HG02884 (cell line): ENCODE measurements at regions not wholly inside any gene's neighbourhood (a gene's known extent, or its start where the extent isn't known, plus 50 kb on each side); places are given as distances from the start of the nearest gene placed in this dataset.

Source experiments
- ATAC-seq: cut with Tn5 transposase; IDR thresholded peaks from one replicate; pipeline ENCODE4 v1.9.1; 2021; ENCODE audit warnings: mild to moderate bottlenecking, moderate library complexity; ENCODE audit not compliant: unreplicated experiment

DNA sequence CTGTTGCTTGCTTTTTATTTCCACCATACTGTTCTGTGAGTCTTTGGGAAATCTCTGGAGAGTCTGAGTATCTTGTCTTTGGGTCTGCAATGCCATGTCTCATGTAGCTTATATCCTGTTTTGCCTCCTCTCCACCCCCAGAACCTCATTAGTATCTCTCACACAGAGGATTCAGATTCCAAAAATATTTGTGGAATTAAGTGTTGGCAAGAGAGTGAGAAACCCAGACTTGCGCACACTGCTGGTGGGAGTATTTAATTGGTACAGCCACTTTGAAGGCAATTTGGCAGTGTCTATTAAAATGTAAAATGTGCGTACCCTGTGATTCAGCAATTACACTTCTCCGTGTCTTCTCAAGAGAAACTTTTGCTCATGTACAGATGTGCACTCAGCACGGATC, 68.6 kb downstream of the ZNF621 start:
- no peak for ATAC-seq

DNA sequence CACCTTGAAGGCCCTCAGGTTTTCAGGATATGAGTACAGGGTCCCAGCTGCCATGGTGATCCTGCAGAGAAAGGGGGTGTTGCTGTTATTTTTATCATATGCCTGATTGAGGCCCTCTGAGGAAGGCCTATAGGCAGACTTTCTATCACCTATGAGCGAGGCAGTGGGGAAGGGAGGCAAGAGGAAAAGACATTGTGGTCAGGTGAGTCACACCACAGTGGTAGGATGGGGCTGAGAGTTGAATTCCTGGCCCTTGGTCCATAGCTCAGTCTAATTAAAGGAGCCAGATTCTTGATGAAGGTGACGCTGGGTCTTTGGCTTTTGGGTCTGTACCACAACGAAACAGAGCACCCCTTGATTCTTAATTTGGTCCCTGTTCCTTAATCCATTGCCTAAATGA, 72.7 kb downstream of the ZNF621 start:
- no peak for ATAC-seq

DNA sequence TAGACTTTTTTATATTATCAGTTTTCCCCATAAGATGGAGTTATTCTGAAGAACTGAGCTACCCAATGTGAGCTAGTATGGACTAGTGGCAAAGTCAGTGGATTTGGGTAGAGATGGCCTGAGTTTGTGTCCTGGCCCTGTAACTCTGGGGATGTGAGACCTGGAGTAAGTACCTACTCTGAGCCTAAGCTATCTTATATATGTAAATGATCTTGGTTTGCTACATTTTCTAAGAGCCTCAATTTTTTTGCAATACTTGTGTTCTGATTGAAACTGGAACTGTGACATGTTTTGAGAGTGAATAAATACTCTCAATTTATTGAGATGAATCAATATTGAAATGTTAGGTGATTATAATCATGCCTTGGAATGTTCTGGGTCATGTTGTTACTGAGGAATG, 73.6 kb downstream of the ZNF621 start:
- no peak for ATAC-seq

DNA sequence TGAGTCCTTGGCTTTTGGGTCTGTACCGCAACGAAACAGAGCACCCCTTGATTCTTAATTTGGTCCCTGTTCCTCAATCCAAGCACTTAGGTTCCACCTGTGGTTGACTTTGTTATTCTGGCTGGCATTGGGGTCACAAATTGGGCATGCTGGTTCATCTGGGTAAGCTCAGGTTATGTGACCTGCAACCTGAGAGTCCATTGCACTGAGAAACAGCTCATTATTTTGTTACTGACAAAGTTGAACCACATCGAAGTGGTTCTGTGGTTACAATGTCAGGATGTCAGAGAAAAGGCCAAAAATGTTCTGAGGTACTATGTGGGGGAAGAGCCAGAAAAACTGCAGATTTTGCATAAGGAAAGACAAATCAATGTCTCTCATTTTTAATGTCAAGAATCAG, 74.2 kb downstream of the ZNF621 start:
- ATAC-seq: no peak

GRCh38 chr3:40602778-40603385, 78.1 kb downstream of the ZNF621 start:
- ATAC-seq: no peak

DNA sequence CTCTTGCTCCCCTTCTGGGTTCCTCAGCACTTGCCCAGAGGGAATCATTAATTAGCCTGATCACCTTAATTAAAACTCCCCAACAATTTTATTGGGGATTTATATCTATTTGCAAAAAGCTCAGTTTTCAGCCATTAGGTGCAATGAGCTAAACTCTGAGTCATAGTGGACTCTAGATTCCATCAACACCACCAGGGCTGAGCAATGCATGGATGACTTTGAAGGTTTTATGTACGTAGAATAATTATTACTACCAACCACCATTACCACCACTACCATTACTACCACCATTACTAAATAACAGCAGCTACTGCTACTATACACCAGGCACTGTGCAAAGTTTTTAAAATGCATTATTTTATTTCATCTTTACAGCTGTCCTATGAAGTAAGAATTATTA, 81.2 kb downstream of the ZNF621 start:
- ATAC-seq: no peak

DNA sequence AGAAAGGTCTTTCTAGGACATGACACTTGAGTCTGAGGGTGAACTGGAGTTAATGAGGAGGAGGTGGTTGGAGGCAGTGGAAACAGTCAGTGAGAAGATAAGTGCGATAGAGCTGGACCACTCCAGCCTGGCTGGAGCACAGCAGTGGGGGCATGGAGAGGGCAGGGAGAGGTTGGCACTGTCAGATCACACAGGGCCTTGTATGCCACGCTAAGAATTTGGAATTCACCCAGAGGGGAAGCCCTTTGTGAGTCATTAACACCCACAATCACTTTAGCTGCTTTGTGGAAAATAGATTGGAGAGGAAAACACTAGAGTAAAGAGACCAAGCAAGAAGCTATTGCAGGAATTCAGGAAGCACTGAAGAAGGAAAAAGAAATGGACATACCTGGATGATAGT, 83.3 kb downstream of the ZNF621 start:
- no peak for ATAC-seq

DNA sequence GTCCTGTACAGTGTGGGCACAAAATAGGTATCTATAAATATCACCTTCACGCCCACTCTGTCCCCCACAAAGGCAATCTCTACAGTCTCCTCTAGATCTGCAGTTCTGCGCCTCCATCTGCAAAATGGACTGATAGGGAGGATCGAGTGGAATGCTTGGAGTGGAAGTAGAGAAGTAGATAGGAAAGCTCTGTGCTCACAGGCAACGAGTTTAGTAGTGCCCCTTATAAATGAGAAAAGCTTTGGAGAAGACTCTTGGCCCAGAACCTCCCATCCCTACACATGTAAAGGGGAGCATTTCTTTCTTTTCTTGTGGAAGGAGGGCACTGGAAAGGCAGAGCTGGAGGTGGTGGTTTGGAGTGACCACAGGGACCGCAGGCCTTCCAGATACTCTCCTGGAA, 88.5 kb downstream of the ZNF621 start:
- no peak for ATAC-seq

DNA sequence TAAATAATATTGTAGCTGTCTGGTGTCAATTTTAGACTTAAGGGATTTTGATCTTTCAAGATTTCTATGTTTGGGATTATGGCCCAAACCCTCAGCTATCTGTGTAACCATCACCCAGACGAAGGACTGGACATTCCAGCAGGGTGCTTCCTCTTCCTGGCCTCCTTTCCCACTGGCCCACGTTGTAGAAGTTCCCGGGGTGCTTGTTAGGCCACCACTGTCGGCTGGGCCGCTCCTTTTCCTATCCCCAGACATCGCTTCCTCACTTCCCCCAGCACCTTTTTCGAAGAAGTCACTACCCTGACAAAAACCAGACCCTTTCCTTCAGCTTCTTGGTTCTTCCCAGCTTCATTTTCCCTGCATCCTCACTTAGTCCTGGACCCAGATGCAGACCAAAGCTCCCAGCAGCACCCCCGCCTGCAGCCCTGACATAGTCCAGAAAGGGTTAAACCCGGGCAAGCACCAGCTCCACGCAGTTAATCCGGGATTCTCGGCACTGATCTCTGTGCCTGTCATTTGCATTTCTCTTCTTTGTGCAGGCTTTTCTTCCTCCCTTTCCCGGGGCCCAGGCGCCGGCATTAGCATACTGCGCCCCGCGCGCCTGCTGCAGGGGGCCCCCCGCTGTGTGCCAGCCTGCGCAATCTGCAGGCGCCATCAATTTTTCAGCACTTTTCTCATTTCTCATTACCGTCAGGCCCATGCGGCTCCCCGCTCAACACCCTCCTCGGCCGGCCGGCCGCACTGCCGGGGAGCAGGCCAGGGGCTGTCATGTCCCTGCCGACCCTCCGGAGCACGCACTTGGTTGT, 90.6 kb downstream of the ZNF621 start:
- no peak for ATAC-seq

DNA sequence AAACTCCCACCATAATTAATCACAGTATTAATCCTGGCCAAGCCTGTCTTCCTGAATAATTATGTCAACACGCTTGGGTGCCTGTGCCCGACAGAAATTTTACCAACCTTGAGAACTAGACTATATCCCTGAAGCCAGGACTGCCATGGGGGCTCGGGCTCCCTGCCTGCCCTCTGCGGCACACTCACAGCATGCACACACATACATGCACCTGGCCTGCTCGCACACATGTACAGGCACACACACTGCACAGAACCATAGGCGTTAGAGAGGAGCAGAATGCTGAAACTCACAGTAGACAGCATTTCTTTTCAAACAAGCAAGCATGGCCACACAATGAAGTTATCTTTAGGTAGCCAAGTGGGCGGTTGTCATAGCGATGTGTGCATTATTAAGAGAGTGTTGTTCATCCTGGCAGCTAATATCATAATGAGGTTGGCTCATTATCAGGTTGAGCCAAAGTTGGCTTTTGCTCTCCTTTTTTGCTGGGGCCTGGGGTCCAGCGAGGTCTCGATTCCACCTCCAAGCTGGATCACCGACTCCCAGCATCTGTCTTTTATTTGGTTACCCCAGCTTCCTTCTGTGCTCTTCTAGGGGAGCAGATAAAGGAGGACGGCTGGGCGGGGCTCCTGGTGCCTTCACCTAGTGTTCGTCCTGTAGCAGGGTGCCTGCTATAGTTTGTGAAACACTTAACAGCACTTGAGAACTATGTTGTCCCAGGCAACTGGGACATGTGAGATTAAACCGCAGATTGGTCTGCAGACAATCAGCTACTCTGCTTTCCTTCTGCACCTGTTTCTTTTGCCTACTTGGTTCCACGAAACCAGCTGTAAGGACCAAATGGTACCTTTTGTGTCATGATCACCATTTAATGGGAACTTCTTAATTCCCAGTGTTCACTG, 91.4 kb downstream of the ZNF621 start:
- no peak for ATAC-seq

GRCh38 chr3:40617084-40617483, 92.3 kb downstream of the ZNF621 start:
- no peak for ATAC-seq

- no peak for ATAC-seq
These were observed 93.4 kb downstream of the ZNF621 start for GRCh38 chr3:40618158-40618557.

- no peak for ATAC-seq
These were observed 95.4 kb downstream of the ZNF621 start for GRCh38 chr3:40620151-40620550.

DNA sequence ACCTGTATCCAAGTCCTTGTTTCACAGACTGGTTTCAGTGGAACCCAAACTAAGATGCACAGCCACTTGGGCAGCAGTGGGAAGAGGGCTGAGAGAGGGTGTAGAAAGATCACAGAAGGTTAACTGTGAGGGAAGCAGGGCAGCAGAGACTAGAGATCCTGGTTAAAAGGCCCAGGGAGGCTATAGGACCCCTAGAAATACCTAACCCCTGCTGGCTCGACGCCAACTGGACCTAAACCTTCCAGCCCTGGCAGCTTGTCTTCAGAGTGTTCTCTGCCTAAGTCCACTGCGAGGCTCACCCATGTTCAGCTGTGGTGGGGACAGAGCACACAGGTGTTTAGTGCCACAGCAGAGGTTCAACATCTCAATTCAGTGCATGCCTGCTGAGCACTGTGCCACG, 96.5 kb downstream of the ZNF621 start:
- no peak for ATAC-seq

- peak; percentile 86 for ATAC-seq
These were observed 98.8 kb downstream of the ZNF621 start for GRCh38 chr3:40623567-40623966.

DNA sequence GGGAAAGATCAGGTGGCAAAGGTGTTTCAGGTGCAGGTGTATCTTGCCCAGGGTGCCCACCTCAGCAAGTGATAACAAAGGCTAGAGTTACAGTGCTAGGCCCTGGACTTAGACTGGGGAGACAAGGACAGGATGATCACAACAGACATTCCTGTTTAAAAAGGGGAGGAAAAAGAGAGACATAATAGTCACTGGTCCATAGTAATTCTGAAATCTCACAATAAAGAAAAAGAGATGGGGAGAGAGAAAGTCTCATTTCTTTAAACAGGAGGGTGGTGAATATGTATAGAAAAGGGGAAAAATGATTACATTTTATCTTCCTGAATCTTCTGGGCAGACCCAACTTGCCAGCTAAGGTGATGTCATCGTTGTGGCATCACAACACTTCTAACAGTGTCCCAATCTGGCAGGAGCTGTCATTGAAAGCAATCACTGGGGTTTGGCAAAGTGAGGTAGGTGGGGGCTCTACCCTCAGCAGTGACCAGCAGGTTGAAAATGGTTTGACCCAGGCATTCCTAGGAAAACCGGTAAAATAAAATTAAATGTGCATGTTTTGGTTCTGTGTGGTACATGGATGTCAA, 99.5 kb downstream of the ZNF621 start:
- no peak for ATAC-seq

DNA sequence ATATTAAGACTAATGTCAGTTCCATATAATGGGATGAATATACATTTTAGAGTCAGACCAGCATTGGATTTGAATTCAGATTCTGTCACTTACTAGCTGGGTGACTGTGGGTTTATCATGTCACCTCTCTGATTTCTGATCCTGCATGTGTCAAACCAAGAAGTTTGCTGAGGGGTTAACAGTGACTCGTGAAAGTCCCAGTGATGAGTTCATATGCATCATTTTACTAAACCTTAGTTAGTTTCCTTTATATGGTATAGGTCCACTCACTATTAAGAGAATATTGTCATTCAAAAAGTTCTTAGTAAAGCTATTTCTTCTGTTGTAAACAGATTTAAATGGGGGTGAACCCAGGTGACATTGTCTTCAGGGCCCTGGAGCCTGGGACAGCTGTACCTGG, 102.3 kb downstream of the ZNF621 start:
- ATAC-seq: no peak

DNA sequence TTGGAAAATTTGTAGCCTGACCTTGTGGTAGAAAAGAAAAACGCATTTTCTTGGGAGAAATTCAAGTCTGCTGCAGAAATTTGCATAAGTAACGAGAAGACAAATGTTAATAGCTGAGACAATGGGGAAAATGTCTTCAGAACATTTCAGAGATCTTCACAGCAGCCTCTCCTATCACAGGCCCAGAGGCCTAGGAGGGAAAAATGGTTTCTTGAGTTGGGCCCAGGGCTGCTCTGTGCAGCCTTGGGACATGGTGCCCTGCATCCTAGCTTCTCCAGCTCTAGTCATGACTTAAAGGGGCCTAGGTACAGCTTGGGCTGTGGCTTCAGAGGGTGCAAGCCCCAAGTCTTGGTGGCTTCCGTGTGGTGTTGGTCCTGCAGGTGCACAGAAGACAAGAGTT, 104.2 kb downstream of the ZNF621 start:
- ATAC-seq: no peak

DNA sequence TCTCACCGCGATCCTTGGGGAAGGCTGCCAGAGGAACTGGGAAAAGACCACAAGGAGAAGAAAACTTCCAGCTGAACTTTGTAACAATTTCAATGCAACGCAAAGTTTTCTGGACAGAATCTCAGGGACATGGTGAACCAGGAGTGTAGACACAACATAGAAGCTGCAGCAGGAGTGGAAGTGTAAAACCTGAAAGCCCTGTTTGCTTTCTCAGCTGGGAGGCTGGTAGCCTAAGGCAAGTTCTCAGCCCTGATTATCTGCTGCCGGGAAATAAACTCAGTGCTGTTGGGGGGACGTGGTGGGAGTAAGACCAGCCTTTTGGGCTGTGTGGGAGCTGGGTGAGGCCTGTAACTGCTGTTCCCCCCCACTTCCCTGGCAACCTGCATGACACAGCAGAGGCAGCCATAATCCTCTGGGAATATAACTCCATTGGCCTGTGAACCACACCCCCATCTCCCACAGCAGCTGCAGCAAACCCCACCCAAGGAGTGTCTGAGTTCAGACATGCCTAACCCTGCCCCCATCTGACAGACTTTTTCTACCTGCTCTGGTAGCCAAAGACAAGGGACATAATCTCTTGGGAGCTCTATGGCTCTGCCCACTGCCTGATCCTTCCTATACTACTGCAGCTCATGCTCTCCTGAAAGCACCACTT, 106.7 kb downstream of the ZNF621 start:
- ATAC-seq: no peak

GRCh38 chr3:40637906-40638305, 113.1 kb downstream of the ZNF621 start:
- ATAC-seq: no peak

GRCh38 chr3:40639006-40639405, 114.2 kb downstream of the ZNF621 start:
- ATAC-seq: no peak
